Activated naive CD4-positive, alpha-beta T cell treated with anti-CD3 and anti-CD28 coated beads for 36 hours (primary cell): ENCODE measurements at regions not wholly inside any gene's neighbourhood (a gene's known extent, or its start where the extent isn't known, plus 50 kb on each side); places are given as distances from the start of the nearest gene placed in this dataset.

ENCODE experiments used
- CTCF ChIA-PET: fragments of 350-600 bp; sonication (Branson Sonifier 250); formaldehyde crosslinking; loops from one replicate; lab custom pipeline; 2021; ENCODE audit warnings: antibody characterized with exemption; lab: Charles Lee
- DNase-seq: peaks from one replicate; pipeline ENCODE4 v3.0.0-alpha.2; 2020
- H3K27ac Mint-ChIP-seq: one replicate; pipeline ENCODE4 v1.8.0; 2021; ENCODE audit warnings: mild to moderate bottlenecking, mixed read lengths
- H3K27me3 Mint-ChIP-seq: one replicate; pipeline ENCODE4 v1.8.0; 2021; ENCODE audit warnings: low read depth, mixed read lengths
- H3K36me3 Mint-ChIP-seq: one replicate; pipeline ENCODE4 v1.8.0; 2021; ENCODE audit warnings: low read depth, mixed read lengths
- H3K4me1 Mint-ChIP-seq: one replicate; pipeline ENCODE4 v1.8.0; 2021; ENCODE audit warnings: low read depth, mixed read lengths
- H3K4me3 Mint-ChIP-seq: one replicate; pipeline ENCODE4 v1.8.0; 2021; ENCODE audit warnings: mild to moderate bottlenecking, moderate library complexity, mixed read lengths
- H3K9me3 Mint-ChIP-seq: one replicate; pipeline ENCODE4 v1.8.0; 2021; ENCODE audit warnings: mixed read lengths
- intact Hi-C: fragments of 100-400 bp; cut with micrococcal nuclease; formaldehyde crosslinking; loops from one replicate; pipeline ENCODE4 v1.15.1; 2023

DNA sequence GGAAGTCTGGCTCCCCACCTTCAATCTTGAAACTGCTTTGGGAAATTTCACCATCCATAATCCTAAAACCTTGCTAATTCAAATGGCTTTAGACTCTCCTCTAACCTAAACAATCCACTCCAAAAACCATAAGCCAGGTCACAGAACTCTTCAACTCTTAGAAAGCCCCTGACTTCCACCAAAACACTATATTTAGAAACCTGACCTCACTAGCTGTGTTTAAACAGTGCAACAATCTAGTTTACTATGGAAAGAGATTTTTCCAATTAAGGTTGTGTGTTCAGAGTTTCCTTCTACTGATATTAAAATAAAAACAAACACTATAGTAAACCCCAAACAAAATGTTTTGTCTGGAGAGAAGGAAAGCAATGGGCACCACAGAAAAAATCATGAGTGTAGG lies 308.1 kb downstream of the OSR1 start:
- CTCF ChIA-PET: interaction anchor here (0.6 kb wide), 1 partner anchor 388 kb away, joined by 3 read pairs; no protein-coding TSS in a partner anchor
- H3K4me1 Mint-ChIP-seq: no peaks in the 10 kb centered on the region
- H3K36me3 Mint-ChIP-seq: no peaks in the 10 kb centered on the region
- no peak for DNase-seq
- H3K27me3 Mint-ChIP-seq: no peaks in the 10 kb centered on the region
- H3K27ac Mint-ChIP-seq: no peak overlapping the region
- H3K9me3 Mint-ChIP-seq: no peaks in the 10 kb centered on the region
- intact Hi-C loops: no loop called here
- no peak overlapping the region for H3K4me3 Mint-ChIP-seq

DNA sequence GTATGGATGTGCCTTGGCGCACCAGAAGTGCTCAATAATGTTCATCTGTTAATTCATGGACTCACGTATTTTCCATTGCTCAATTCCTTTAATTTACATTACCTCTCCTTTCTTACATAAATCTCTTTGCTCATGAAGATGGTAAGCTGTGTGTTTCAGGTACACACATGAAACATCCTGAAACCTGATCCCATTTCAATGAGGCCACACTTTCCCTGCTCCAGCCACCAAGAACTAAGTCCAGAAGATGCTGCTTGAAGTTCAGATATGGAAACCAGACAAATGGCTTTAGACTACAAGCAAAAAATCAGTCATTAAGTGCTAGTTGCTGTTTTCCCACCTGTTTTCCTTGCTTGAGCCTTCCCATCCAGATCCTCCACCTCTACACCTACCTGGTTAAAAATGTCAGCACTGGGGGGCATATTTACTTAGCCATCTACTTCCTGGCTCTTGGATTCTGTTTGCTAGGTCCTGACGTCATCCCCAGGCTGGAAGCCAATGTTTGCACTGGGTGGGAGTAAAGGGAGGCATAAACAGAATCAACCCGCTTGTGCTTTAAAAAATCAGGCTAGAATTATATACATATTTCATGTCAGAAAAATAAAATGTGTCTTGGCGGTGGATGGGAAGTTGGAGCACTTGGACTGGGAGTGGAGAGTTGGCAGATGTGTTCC lies 309.7 kb downstream of the OSR1 start:
- Mint-ChIP-seq H3K36me3 (no peaks in the 10 kb centered on the region), H3K27me3 (no peaks in the 10 kb centered on the region), H3K27ac (peak overlapping the region; percentile 11), H3K4me3 (no peak overlapping the region), H3K9me3 (no peaks in the 10 kb centered on the region), H3K4me1 (no peaks in the 10 kb centered on the region)
- CTCF ChIA-PET: interaction anchor here (0.7 kb wide), 1 partner anchor 925 kb away, joined by 3 read pairs; no protein-coding TSS in a partner anchor
- intact Hi-C loops: no loop called here
- no peak for DNase-seq

DNA sequence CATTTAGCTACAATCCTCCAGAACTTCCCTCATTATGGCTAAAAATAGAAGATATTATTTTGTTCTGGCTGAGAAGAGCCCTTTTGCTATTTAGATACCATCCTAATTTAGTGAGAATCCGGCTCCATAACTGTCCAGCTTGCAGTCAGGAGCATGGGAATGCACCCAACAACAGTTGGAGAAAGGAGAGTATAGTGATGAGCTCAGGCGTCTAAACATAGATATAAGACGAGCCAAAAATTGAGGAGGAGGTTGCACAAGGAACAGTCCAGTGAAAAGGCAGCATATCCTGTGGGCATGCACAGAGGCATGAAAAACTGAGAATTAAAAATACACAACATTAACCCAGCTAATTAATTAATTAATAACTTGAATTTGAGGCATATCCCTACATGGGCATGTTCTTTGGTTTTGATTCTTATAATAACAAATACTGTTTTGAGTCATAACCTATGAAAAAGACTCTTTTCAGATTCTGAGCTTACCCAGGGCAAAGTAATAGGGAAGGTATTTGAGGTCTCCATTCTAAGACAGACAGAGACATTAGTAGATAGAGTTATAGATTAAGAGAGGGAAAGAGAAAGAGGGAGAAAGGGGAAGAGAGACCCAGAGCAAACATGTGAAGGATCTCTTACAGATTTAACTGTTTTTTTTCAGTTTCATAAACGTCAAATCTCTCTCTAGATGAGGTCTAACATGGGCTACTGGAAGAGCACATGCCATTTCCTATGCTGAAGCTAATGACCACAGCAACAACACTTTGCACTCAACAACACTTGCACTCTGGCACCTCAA lies 311.2 kb downstream of the OSR1 start:
- DNase-seq: no peak
- no peak overlapping the region for H3K27ac Mint-ChIP-seq
- no peak overlapping the region for H3K4me3 Mint-ChIP-seq
- no peaks in the 10 kb centered on the region for H3K36me3 Mint-ChIP-seq
- H3K27me3 Mint-ChIP-seq: no peaks in the 10 kb centered on the region
- intact Hi-C loops: no loop called here
- no peaks in the 10 kb centered on the region for H3K4me1 Mint-ChIP-seq
- H3K9me3 Mint-ChIP-seq: no peaks in the 10 kb centered on the region
- CTCF ChIA-PET: no interaction called here

GRCh38 chr2:19045151-19045550 lies 313.3 kb downstream of the OSR1 start:
- intact Hi-C loops: no loop called here
- H3K4me1 Mint-ChIP-seq: no peaks in the 10 kb centered on the region
- H3K4me3 Mint-ChIP-seq: no peak overlapping the region
- DNase-seq: no peak
- CTCF ChIA-PET: no interaction called here
- H3K27ac Mint-ChIP-seq: no peak overlapping the region
- no peaks in the 10 kb centered on the region for H3K9me3 Mint-ChIP-seq
- no peaks in the 10 kb centered on the region for H3K27me3 Mint-ChIP-seq
- H3K36me3 Mint-ChIP-seq: no peaks in the 10 kb centered on the region

DNA sequence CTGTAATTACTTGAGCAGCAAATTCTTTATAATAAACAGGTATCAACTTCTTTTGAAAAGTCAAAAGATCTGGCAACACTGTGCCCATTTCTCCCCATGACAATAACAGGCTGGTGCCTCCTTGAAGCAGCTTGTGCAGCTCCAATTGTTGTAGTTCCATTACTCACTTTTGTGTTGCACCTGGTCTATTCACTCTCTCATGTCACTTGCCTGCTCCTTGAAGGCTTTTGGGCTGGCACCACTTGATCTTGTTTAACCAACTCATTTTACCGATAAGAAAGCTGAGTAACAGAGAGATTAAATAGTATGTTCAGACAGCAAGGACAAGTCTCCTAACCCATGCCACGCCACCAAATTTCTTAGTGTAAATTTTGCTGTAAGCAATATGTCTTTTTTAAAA lies 314.5 kb downstream of the OSR1 start:
- DNase-seq: no peak
- H3K36me3 Mint-ChIP-seq: no peaks in the 10 kb centered on the region
- no peak overlapping the region for H3K27ac Mint-ChIP-seq
- H3K27me3 Mint-ChIP-seq: no peaks in the 10 kb centered on the region
- H3K9me3 Mint-ChIP-seq: no peaks in the 10 kb centered on the region
- H3K4me3 Mint-ChIP-seq: no peak overlapping the region
- CTCF ChIA-PET: no interaction called here
- no peaks in the 10 kb centered on the region for H3K4me1 Mint-ChIP-seq
- intact Hi-C loops: no loop called here

- intact Hi-C loops: no loop called here
- Mint-ChIP-seq H3K4me1 (no peaks in the 10 kb centered on the region), H3K27ac (no peak overlapping the region)
These were observed 316.9 kb downstream of the OSR1 start for GRCh38 chr2:19041434-19042041.

DNA sequence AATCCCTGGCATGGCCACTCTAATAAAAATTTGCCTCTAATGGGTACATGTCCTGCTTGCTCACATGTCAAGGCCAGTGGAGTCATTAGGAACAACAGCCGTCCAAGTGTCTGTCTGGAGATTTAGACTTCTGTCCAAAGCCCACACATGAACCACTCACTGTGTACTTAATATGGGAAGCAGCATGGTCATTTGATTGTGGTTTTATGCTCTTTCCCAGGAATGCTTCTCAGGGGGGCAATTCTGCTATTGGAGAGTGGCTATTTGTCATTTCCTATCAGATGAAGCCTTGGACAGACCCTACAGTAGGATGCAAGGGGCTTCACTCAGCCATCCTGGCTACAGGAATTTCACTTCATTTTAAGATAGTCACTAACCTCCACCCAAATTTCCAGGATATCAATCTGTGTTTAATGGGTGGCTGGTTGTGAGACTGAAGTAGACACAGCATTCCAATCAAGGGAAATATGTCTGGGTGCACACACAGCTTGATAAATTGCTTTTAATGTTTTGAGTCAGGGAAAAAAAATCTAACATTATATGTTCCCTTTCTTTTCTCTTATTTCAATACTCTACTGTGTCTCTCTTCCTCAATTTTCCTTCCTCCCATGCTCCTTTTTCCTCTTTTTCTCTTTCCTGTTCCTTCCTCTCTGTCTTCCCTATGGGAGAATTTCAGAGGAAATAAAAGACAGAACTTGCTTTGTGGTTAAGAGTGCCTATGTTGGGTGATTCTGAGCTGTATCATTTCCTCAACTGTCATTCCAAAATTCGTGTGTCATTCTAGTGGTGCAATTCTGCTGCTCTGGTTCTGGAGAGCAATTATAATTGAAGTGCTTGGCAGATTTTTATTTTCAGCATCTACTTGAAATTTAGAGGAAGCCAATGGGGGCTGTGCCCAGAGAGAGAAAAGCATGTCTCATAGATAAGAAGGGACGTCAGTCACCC lies 320.1 kb downstream of the OSR1 start:
- CTCF ChIA-PET: no interaction called here
- no peaks in the 10 kb centered on the region for H3K9me3 Mint-ChIP-seq
- no peak overlapping the region for H3K4me3 Mint-ChIP-seq
- no peaks in the 10 kb centered on the region for H3K36me3 Mint-ChIP-seq
- no peak for DNase-seq
- no peaks in the 10 kb centered on the region for H3K4me1 Mint-ChIP-seq
- no peaks in the 10 kb centered on the region for H3K27me3 Mint-ChIP-seq
- intact Hi-C loops: no loop called here
- no peak overlapping the region for H3K27ac Mint-ChIP-seq

More at GRCh38 chr2:19041434-19042041, 316.9 kb downstream of the OSR1 start:
- CTCF ChIA-PET: no interaction called here
- Mint-ChIP-seq H3K4me3 (no peak overlapping the region), H3K27me3 (no peaks in the 10 kb centered on the region), H3K36me3 (no peaks in the 10 kb centered on the region), H3K9me3 (no peaks in the 10 kb centered on the region)
- no peak for DNase-seq

DNA sequence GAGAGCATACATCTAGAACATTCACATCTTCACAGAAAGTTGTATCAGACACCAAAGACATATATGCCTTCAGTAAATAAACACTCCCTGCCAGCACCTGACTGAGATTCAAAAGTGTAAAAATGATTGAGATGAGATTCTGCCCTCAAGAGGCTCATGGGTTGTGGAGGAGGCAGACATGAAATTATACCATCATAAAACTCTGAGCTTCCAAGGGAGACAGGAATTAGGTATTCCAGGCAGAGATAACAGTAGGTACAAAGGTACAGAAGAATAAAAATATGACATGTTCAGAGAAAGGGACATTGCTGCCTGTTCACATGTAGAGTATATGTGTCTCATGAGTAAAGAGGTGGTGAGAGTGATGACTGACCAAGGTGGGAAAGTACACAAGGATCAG lies 322.3 kb downstream of the OSR1 start:
- intact Hi-C loops: no loop called here
- CTCF ChIA-PET: no interaction called here
- no peak for DNase-seq

GRCh38 chr2:19035238-19035637 lies 323.2 kb downstream of the OSR1 start:
- CTCF ChIA-PET: no interaction called here
- H3K27me3 Mint-ChIP-seq: no peaks in the 10 kb centered on the region
- H3K36me3 Mint-ChIP-seq: no peaks in the 10 kb centered on the region
- no peaks in the 10 kb centered on the region for H3K9me3 Mint-ChIP-seq
- no peak overlapping the region for H3K27ac Mint-ChIP-seq
- H3K4me1 Mint-ChIP-seq: no peaks in the 10 kb centered on the region
- intact Hi-C loops: no loop called here
- no peak overlapping the region for H3K4me3 Mint-ChIP-seq
- DNase-seq: no peak

More for the DNA sequence above, 322.3 kb downstream of the OSR1 start:
- H3K4me3 Mint-ChIP-seq: no peak overlapping the region
- H3K4me1 Mint-ChIP-seq: no peaks in the 10 kb centered on the region
- no peaks in the 10 kb centered on the region for H3K36me3 Mint-ChIP-seq
- H3K27ac Mint-ChIP-seq: no peak overlapping the region
- H3K9me3 Mint-ChIP-seq: no peaks in the 10 kb centered on the region
- no peaks in the 10 kb centered on the region for H3K27me3 Mint-ChIP-seq

DNA sequence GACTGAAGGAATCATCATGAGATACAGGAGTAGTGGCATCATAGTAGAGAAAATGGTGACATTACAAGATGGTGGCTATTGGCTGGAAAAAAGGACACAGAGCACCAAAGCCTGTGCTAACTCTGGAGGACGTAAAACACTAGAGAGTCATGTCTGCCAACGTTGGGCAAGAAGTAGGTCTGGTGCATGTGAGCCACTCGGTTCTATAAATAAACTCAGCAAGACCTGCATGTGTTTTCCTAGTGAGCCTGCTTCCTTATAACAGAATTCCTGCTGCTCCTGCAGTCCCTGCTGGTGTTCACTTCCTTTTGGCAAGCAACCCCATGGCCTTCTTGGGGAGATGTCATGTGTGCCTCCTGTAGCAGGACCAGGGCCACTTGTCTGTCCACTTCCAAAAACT lies 325.2 kb downstream of the OSR1 start:
- H3K4me3 Mint-ChIP-seq: no peak overlapping the region
- CTCF ChIA-PET: no interaction called here
- H3K36me3 Mint-ChIP-seq: no peaks in the 10 kb centered on the region
- no peaks in the 10 kb centered on the region for H3K27me3 Mint-ChIP-seq
- intact Hi-C loops: no loop called here
- DNase-seq: no peak
- H3K27ac Mint-ChIP-seq: no peak overlapping the region
- H3K9me3 Mint-ChIP-seq: no peaks in the 10 kb centered on the region
- no peaks in the 10 kb centered on the region for H3K4me1 Mint-ChIP-seq

DNA sequence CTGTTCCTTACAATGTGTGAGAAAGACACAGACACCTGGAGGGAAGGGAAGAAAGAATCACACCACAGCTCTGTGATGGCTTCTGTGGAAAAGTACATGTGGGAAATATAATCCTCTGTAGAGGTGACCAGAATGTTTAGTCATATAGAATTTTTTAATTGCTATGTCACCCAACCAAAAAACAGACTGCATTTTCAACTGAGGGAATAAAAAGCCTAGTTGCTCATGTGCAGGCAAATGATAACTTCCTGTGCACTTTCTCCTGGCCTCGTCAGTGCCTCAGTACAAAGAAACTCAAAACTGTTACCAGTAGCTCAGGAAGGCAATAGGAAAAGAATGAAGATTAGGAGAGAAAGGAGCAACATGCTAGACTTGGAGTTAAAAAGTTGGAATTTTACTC lies 326.8 kb downstream of the OSR1 start:
- intact Hi-C loops: no loop called here
- DNase-seq: no peak
- no peaks in the 10 kb centered on the region for H3K27me3 Mint-ChIP-seq
- H3K9me3 Mint-ChIP-seq: no peaks in the 10 kb centered on the region
- H3K27ac Mint-ChIP-seq: no peak overlapping the region
- no peaks in the 10 kb centered on the region for H3K36me3 Mint-ChIP-seq
- CTCF ChIA-PET: no interaction called here
- H3K4me3 Mint-ChIP-seq: no peak overlapping the region
- no peaks in the 10 kb centered on the region for H3K4me1 Mint-ChIP-seq

- H3K27me3 Mint-ChIP-seq: no peaks in the 10 kb centered on the region
- no peaks in the 10 kb centered on the region for H3K4me1 Mint-ChIP-seq
- CTCF ChIA-PET: no interaction called here
- H3K9me3 Mint-ChIP-seq: no peaks in the 10 kb centered on the region
- no peak for DNase-seq
- H3K36me3 Mint-ChIP-seq: no peaks in the 10 kb centered on the region
- H3K4me3 Mint-ChIP-seq: no peak overlapping the region
- intact Hi-C loops: no loop called here
- no peak overlapping the region for H3K27ac Mint-ChIP-seq
These were observed 328.8 kb downstream of the OSR1 start for GRCh38 chr2:19029655-19030054.
